ENCODE measurements at regions not wholly inside any gene's neighbourhood (a gene's known extent, or its start where the extent isn't known, plus 50 kb on each side); places are given as distances from the start of the nearest gene placed in this dataset.

DNA sequence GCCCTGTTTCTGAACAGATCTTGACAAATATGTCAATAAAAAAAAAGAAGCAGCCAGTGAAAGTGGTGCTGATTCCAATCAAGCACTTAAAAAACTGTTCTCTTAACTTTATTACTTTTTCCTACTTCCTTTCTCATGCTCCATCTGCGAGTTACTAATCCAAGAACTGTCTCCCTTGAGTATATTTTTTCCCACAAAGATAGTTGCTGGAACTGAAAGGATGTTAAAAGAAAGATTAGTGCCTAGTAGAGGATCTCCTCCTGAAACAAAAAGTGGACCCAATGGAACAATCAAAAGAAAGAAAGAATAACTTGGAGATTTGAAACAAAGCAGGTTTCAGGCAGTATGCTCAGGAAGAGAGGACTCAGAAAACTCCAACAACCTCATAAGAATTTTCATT is 1034.8 kb downstream of the PCDH17 start:
- TF ChIP-seq HCFC1 (IDR thresholded peaks at IDR 0.05; ENCODE audit: low read depth, low read length) = no peak
- TF ChIP-seq GPN1 (CRISPR knock-in tag; IDR thresholded peaks at IDR 0.05; ENCODE audit: borderline replicate concordance) = no peak
- H3K36me3 ChIP-seq (replicated peaks in 1 of 2; ENCODE audit: control insufficient read depth in 1 of 2, insufficient read depth in 2 of 2, low read length in 2 of 2) = no peaks in the 10 kb centered on the region
- DNase-seq (ENCODE audit: low spot score) (no peak), ATAC-seq (no peak), FAIRE-seq (no peak)
- no peak overlapping the region for H3K27ac ChIP-seq (ENCODE audit: extremely low read length, insufficient read depth, low read length)
- no peak overlapping the region for H3K4me2 ChIP-seq (ENCODE audit: low read depth, low read length)
- H3K4me3 ChIP-seq (replicated peaks in 1 of 3; ENCODE audit: insufficient read depth in 1 of 3, low read depth in 2 of 3, low read length in 3 of 3) = no peak overlapping the region
- no peak overlapping the region for H3K9ac ChIP-seq (ENCODE audit: insufficient read depth, low read depth, low read length)
- intact Hi-C loops (cut with micrococcal nuclease; ENCODE audit: unreplicated experiment) = no loop called here
- H2AFZ ChIP-seq (ENCODE audit: low read length) = no peak overlapping the region
- in situ Hi-C loops (cut with HindIII; ENCODE audit: extremely low pct_ligation_motif_present, low pct_unique_long_range_greater_than_20kb) = no loop called here
- POLR2A ChIA-PET = no interaction called here
- no peaks in the 10 kb centered on the region for H3K4me1 ChIP-seq (ENCODE audit: insufficient read depth, low read length)
- no peaks in the 10 kb centered on the region for H4K20me1 ChIP-seq (ENCODE audit: insufficient read depth, low read length)
- WGBS (ENCODE audit: low lambda C conversion rate) = 0% methylated on average over 1 of the region's 1 CpG
- BruUV-seq (replicated peaks) = no TSS peak
- CTCF ChIA-PET (ENCODE audit: low intra/inter-chr PET ratio, low total read pairs) = no interaction called here
- no peaks in the 10 kb centered on the region for H3K27me3 ChIP-seq (ENCODE audit: control insufficient read depth in 1 of 2, insufficient read depth in 2 of 2, low read length in 2 of 2)
- no peaks in the 10 kb centered on the region for H3K79me2 ChIP-seq (ENCODE audit: insufficient read depth, low read length)
- H3K9me3 ChIP-seq (ENCODE audit: low read length) = peaks cover 67% of the 10 kb centered on the region

DNA sequence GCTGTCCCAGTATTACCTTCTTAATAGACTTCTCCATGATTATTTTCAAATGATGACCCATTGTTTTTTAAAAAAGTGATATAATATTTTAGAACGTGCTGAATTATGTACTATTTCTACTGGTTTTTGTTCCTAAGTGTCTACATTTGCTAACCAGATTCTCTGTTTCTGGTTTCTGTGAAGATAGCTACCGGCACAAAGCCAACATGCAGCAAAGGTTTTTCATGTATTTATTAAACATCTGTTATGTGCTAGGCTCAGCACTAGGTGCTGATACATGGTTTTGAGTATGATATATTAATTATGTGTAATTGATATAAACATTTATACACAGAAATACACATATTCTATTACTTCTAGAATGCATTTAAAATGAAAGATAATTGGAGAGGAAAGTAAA is 1035.6 kb downstream of the PCDH17 start:
- DNase-seq (ENCODE audit: low spot score) (no peak), FAIRE-seq (no peak), ATAC-seq (no peak)
- Histone ChIP-seq H3K9me3 (ENCODE audit: low read length) (peaks cover 65% of the 10 kb centered on the region), H3K9ac (ENCODE audit: insufficient read depth, low read depth, low read length) (no peak overlapping the region), H4K20me1 (ENCODE audit: insufficient read depth, low read length) (no peaks in the 10 kb centered on the region), H3K36me3 (replicated peaks in 1 of 2; ENCODE audit: control insufficient read depth in 1 of 2, insufficient read depth in 2 of 2, low read length in 2 of 2) (no peaks in the 10 kb centered on the region), H3K4me2 (ENCODE audit: low read depth, low read length) (no peak overlapping the region), H3K4me3 (replicated peaks in 1 of 3; ENCODE audit: insufficient read depth in 1 of 3, low read depth in 2 of 3, low read length in 3 of 3) (no peak overlapping the region), H2AFZ (ENCODE audit: low read length) (no peak overlapping the region), H3K27ac (ENCODE audit: extremely low read length, insufficient read depth, low read length) (no peak overlapping the region), H3K79me2 (ENCODE audit: insufficient read depth, low read length) (no peaks in the 10 kb centered on the region), H3K27me3 (ENCODE audit: control insufficient read depth in 1 of 2, insufficient read depth in 2 of 2, low read length in 2 of 2) (no peaks in the 10 kb centered on the region), H3K4me1 (ENCODE audit: insufficient read depth, low read length) (no peaks in the 10 kb centered on the region)
- in situ Hi-C loops (cut with HindIII; ENCODE audit: extremely low pct_ligation_motif_present, low pct_unique_long_range_greater_than_20kb) (no loop called here), intact Hi-C loops (cut with micrococcal nuclease; ENCODE audit: unreplicated experiment) (no loop called here)
- ChIA-PET CTCF (ENCODE audit: low intra/inter-chr PET ratio, low total read pairs) (no interaction called here), POLR2A (no interaction called here)
- 43% methylated on average over 2 of the region's 2 CpGs for WGBS (ENCODE audit: low lambda C conversion rate)
- BruUV-seq (replicated peaks) = no TSS peak
- TF ChIP-seq, protein P1, sequence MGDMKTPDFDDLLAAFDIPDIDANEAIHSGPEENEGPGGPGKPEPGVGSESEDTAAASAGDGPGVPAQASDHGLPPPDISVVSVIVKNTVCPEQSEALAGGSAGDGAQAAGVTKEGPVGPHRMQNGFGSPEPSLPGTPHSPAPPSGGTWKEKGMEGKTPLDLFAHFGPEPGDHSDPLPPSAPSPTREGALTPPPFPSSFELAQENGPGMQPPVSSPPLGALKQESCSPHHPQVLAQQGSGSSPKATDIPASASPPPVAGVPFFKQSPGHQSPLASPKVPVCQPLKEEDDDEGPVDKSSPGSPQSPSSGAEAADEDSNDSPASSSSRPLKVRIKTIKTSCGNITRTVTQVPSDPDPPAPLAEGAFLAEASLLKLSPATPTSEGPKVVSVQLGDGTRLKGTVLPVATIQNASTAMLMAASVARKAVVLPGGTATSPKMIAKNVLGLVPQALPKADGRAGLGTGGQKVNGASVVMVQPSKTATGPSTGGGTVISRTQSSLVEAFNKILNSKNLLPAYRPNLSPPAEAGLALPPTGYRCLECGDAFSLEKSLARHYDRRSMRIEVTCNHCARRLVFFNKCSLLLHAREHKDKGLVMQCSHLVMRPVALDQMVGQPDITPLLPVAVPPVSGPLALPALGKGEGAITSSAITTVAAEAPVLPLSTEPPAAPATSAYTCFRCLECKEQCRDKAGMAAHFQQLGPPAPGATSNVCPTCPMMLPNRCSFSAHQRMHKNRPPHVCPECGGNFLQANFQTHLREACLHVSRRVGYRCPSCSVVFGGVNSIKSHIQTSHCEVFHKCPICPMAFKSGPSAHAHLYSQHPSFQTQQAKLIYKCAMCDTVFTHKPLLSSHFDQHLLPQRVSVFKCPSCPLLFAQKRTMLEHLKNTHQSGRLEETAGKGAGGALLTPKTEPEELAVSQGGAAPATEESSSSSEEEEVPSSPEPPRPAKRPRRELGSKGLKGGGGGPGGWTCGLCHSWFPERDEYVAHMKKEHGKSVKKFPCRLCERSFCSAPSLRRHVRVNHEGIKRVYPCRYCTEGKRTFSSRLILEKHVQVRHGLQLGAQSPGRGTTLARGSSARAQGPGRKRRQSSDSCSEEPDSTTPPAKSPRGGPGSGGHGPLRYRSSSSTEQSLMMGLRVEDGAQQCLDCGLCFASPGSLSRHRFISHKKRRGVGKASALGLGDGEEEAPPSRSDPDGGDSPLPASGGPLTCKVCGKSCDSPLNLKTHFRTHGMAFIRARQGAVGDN (CRISPR knock-in tag; IDR thresholded peaks at IDR 0.05) = no peak
- TF ChIP-seq, protein P2, sequence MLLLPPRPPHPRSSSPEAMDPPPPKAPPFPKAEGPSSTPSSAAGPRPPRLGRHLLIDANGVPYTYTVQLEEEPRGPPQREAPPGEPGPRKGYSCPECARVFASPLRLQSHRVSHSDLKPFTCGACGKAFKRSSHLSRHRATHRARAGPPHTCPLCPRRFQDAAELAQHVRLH (CRISPR knock-in tag; IDR thresholded peaks at IDR 0.05; ENCODE audit: borderline replicate concordance, low read depth) = no peak
- TF ChIP-seq SMAD3 (CRISPR knock-in tag; IDR thresholded peaks at IDR 0.05) (no peak), NCOA1 (CRISPR knock-in tag; IDR thresholded peaks at IDR 0.05) (no peak), SIN3A (IDR thresholded peaks at IDR 0.05; ENCODE audit: borderline replicate concordance, low read depth, low read length) (no peak), SRSF9 (IDR thresholded peaks at IDR 0.05; ENCODE audit: borderline replicate concordance, insufficient read depth, low read depth, low read length, poor library complexity, severe bottlenecking) (no peak), HIVEP1 (CRISPR knock-in tag; IDR thresholded peaks at IDR 0.05) (no peak)
- TF ChIP-seq, protein P3, sequence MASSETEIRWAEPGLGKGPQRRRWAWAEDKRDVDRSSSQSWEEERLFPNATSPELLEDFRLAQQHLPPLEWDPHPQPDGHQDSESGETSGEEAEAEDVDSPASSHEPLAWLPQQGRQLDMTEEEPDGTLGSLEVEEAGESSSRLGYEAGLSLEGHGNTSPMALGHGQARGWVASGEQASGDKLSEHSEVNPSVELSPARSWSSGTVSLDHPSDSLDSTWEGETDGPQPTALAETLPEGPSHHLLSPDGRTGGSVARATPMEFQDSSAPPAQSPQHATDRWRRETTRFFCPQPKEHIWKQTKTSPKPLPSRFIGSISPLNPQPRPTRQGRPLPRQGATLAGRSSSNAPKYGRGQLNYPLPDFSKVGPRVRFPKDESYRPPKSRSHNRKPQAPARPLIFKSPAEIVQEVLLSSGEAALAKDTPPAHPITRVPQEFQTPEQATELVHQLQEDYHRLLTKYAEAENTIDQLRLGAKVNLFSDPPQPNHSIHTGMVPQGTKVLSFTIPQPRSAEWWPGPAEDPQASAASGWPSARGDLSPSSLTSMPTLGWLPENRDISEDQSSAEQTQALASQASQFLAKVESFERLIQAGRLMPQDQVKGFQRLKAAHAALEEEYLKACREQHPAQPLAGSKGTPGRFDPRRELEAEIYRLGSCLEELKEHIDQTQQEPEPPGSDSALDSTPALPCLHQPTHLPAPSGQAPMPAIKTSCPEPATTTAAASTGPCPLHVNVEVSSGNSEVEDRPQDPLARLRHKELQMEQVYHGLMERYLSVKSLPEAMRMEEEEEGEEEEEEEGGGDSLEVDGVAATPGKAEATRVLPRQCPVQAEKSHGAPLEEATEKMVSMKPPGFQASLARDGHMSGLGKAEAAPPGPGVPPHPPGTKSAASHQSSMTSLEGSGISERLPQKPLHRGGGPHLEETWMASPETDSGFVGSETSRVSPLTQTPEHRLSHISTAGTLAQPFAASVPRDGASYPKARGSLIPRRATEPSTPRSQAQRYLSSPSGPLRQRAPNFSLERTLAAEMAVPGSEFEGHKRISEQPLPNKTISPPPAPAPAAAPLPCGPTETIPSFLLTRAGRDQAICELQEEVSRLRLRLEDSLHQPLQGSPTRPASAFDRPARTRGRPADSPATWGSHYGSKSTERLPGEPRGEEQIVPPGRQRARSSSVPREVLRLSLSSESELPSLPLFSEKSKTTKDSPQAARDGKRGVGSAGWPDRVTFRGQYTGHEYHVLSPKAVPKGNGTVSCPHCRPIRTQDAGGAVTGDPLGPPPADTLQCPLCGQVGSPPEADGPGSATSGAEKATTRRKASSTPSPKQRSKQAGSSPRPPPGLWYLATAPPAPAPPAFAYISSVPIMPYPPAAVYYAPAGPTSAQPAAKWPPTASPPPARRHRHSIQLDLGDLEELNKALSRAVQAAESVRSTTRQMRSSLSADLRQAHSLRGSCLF (CRISPR knock-in tag; IDR thresholded peaks at IDR 0.05; ENCODE audit: borderline replicate concordance) = no peak

Data from HepG2 (cell line).